H1 (cell line): ENCODE measurements at regions not wholly inside any gene's neighbourhood (a gene's known extent, or its start where the extent isn't known, plus 50 kb on each side); places are given as distances from the start of the nearest gene placed in this dataset.

Experiments
- CTCF ChIA-PET: fragments of 300-600 bp; sonication (Branson Sonifier 250); formaldehyde crosslinking; loops from one replicate; lab custom pipeline; 2021; ENCODE audit not compliant: partially characterized antibody; lab: Charles Lee
- POLR2A ChIA-PET: fragments of 300-600 bp; sonication (Branson Sonifier 250); formaldehyde crosslinking; loops from one replicate; lab custom pipeline; 2021; ENCODE audit warnings: inconsistent platforms; ENCODE audit not compliant: partially characterized antibody; lab: Charles Lee
- DNase-seq, 2 experiments: peaks; one replicate each; pipeline versions ENCODE4 v3.0.0 to v3.0.0-alpha.2; 2010 to 2022; ENCODE audit warnings: low spot score in 2 of 2, low read depth in 1 of 2, mixed read lengths in 1 of 2
- FAIRE-seq: peaks from 2 replicates; lab custom pipeline; 2011; peaks lifted over from hg19 to GRCh38; lab: Jason Lieb, UNC
- H2AFZ ChIP-seq: 2 replicates; pipeline ENCODE4 v1.8.1; 2012; ENCODE audit warnings: low read length, inconsistent platforms
- H2AK5ac ChIP-seq: 2 replicates; pipeline ENCODE4 v1.6.1; 2013; ENCODE audit warnings: low read depth, low read length
- H2BK120ac ChIP-seq: replicated peaks from 2 replicates; pipeline ENCODE3; 2013; ENCODE audit warnings: low read depth, low read length, inconsistent platforms
- H2BK12ac ChIP-seq: 2 replicates; pipeline ENCODE4 v1.6.1; 2013; ENCODE audit warnings: low read depth, low read length
- H2BK15ac ChIP-seq: 2 replicates; pipeline ENCODE4 v1.6.1; 2013; ENCODE audit warnings: low read length
- H2BK20ac ChIP-seq: 2 replicates; pipeline ENCODE4 v1.6.1; 2013; ENCODE audit warnings: low read length
- H2BK5ac ChIP-seq: 2 replicates; pipeline ENCODE4 v1.6.1; 2013; ENCODE audit warnings: low read depth, low read length
- H3K14ac ChIP-seq: 2 replicates; pipeline ENCODE4 v1.6.1; 2013; ENCODE audit warnings: inconsistent platforms; ENCODE audit not compliant: insufficient read length
- H3K18ac ChIP-seq: 2 replicates; pipeline ENCODE4 v1.6.1; 2013; ENCODE audit warnings: low read length; ENCODE audit errors: extremely low read depth
- H3K23ac ChIP-seq: 2 replicates; pipeline ENCODE4 v1.6.1; 2013; ENCODE audit warnings: inconsistent platforms; ENCODE audit not compliant: insufficient read length
- H3K23me2 ChIP-seq: 2 replicates; pipeline ENCODE4 v1.6.1; 2013; ENCODE audit warnings: low read depth, low read length
- H3K27ac ChIP-seq: 2 replicates; pipeline ENCODE4 v1.6.1; 2011; ENCODE audit warnings: low read depth, low read length, inconsistent platforms
- H3K27me3 ChIP-seq, 4 experiments: replicated peaks in 1 of 4; 1 replicate in 1 of 4; 2 replicates in 3 of 4; pipeline versions ENCODE4 v1.6.1 to v1.8.1; 2011 to 2013; ENCODE audit warnings: low read length in 3 of 4, mild to moderate bottlenecking in 3 of 4, inconsistent platforms in 2 of 4, mixed read lengths in 2 of 4, moderate library complexity in 1 of 4; ENCODE audit not compliant: control insufficient read depth in 3 of 4, insufficient read depth in 3 of 4; ENCODE audit errors: extremely low read depth in 1 of 4
- H3K36me3 ChIP-seq, 4 experiments: 2 replicates each; pipeline versions ENCODE4 v1.6.1 to v1.8.1; 2011 to 2013; ENCODE audit warnings: mild to moderate bottlenecking in 4 of 4, low read length in 3 of 4, moderate library complexity in 2 of 4, control low read depth in 1 of 4, inconsistent platforms in 1 of 4; ENCODE audit not compliant: insufficient read depth in 4 of 4, control insufficient read depth in 2 of 4
- H3K4ac ChIP-seq: replicated peaks from 2 replicates; pipeline ENCODE3; 2013; ENCODE audit warnings: low read length, low read depth, mixed read lengths, inconsistent platforms; ENCODE audit not compliant: insufficient read length
- H3K4me1 ChIP-seq, 4 experiments: replicated peaks in 1 of 4; 1 replicate in 1 of 4; 2 replicates in 3 of 4; pipeline versions ENCODE4 v1.6.1 to v1.8.1; 2011 to 2013; ENCODE audit warnings: low read length in 3 of 4, inconsistent platforms in 2 of 4, mixed read lengths in 1 of 4; ENCODE audit not compliant: insufficient read depth in 4 of 4, control insufficient read depth in 3 of 4
- H3K4me2 ChIP-seq, 2 experiments: 2 replicates each; pipeline versions ENCODE4 v1.6.1 to v1.8.1; 2011 to 2013; ENCODE audit warnings: low read depth in 2 of 2, low read length in 2 of 2, control low read depth in 1 of 2, inconsistent platforms in 1 of 2, mild to moderate bottlenecking in 1 of 2; ENCODE audit not compliant: insufficient read depth in 1 of 2
- H3K4me3 ChIP-seq, 4 experiments: fragments of 200-600, 300-600 bp in 1 of 4; sonication (generic), shearing (Covaris generic), sonication (Bioruptor Twin) in 1 of 4; 2 replicates each; pipeline versions ENCODE4 v1.5.1 to v1.8.1; 2011 to 2016; ENCODE audit warnings: low read length in 4 of 4, low read depth in 3 of 4, control low read depth in 2 of 4, inconsistent platforms in 2 of 4, mild to moderate bottlenecking in 2 of 4, mixed read lengths in 1 of 4, moderate library complexity in 1 of 4; ENCODE audit not compliant: insufficient read depth in 2 of 4; ENCODE audit errors: extremely low read depth in 1 of 4
- H3K56ac ChIP-seq: replicated peaks from 2 replicates; pipeline ENCODE3; 2013; ENCODE audit warnings: low read depth, mild to moderate bottlenecking, mixed read lengths, low read length, inconsistent platforms; ENCODE audit not compliant: insufficient read length
- H3K79me1 ChIP-seq: 2 replicates; pipeline ENCODE4 v1.6.1; 2013; ENCODE audit warnings: low read depth, low read length, control low read depth
- H3K79me2 ChIP-seq, 2 experiments: 2 replicates each; pipeline versions ENCODE4 v1.6.1 to v1.8.1; 2012 to 2013; ENCODE audit warnings: low read length in 2 of 2, mild to moderate bottlenecking in 2 of 2, inconsistent platforms in 1 of 2; ENCODE audit not compliant: insufficient read depth in 2 of 2, control insufficient read depth in 1 of 2
- H3K9ac ChIP-seq, 4 experiments: replicated peaks in 1 of 4; 1 replicate in 1 of 4; 2 replicates in 3 of 4; pipeline versions ENCODE4 v1.6.1 to v1.8.1; 2011 to 2013; ENCODE audit warnings: low read depth in 3 of 4, low read length in 3 of 4, control low read depth in 2 of 4, mild to moderate bottlenecking in 2 of 4, moderate library complexity in 2 of 4, inconsistent platforms in 1 of 4; ENCODE audit errors: extremely low read depth in 1 of 4
- H3K9me3 ChIP-seq, 2 experiments: 2 replicates each; pipeline versions ENCODE4 v1.6.1 to v1.8.1; 2012 to 2013; ENCODE audit warnings: mild to moderate bottlenecking in 2 of 2, moderate library complexity in 2 of 2, control low read depth in 1 of 2, inconsistent platforms in 1 of 2, low read depth in 1 of 2, low read length in 1 of 2, mixed read lengths in 1 of 2; ENCODE audit not compliant: insufficient read depth in 2 of 2
- H4K20me1 ChIP-seq, 2 experiments: replicated peaks in 1 of 2; 2 replicates each; pipeline versions ENCODE3 to v1.8.1; 2011 to 2013; ENCODE audit warnings: inconsistent platforms in 2 of 2, low read length in 2 of 2, mild to moderate bottlenecking in 1 of 2; ENCODE audit not compliant: insufficient read depth in 2 of 2, control insufficient read depth in 1 of 2
- H4K5ac ChIP-seq: 2 replicates; pipeline ENCODE4 v1.6.1; 2013; ENCODE audit warnings: low read length, low read depth, mixed read lengths, inconsistent platforms; ENCODE audit not compliant: insufficient read length
- H4K8ac ChIP-seq: 2 replicates; pipeline ENCODE4 v1.8.0; 2013; ENCODE audit warnings: mild to moderate bottlenecking, moderate library complexity, low read length, inconsistent platforms; ENCODE audit not compliant: insufficient read depth; ENCODE audit errors: extremely low read depth
- H4K91ac ChIP-seq: replicated peaks from 2 replicates; pipeline ENCODE3; 2013; ENCODE audit warnings: low read length, mixed read lengths, inconsistent platforms; ENCODE audit not compliant: insufficient read length
- CREB1 ChIP-seq: IDR thresholded peaks from 2 replicates; pipeline ENCODE4 v1.6.1; 2012; ENCODE audit warnings: inconsistent platforms
- CTCF ChIP-seq, 3 experiments: IDR thresholded peaks; 1 replicate in 2 of 3; 2 replicates in 1 of 3; pipeline versions ENCODE4 v1.5.1 to v1.6.1; 2011; ENCODE audit warnings: low read length in 3 of 3, mild to moderate bottlenecking in 3 of 3, inconsistent platforms in 2 of 3, low read depth in 1 of 3, moderate library complexity in 1 of 3; ENCODE audit not compliant: insufficient read depth in 1 of 3; ENCODE audit errors: control extremely low read depth in 1 of 3
- JUND ChIP-seq: IDR thresholded peaks from 2 replicates; pipeline ENCODE4 v1.6.1; 2011; ENCODE audit warnings: mild to moderate bottlenecking, improper control_type of control experiment, low read length
- KDM4A ChIP-seq: IDR thresholded peaks from one replicate; pipeline ENCODE4 v1.7.1; 2012; ENCODE audit warnings: low read depth, mild to moderate bottlenecking, moderate library complexity, low read length, inconsistent platforms; ENCODE audit not compliant: severe bottlenecking
- KDM5A ChIP-seq: fragments of 200-600 bp; IDR thresholded peaks from 2 replicates; pipeline ENCODE4 v1.7.1; 2012; ENCODE audit warnings: mild to moderate bottlenecking, low read length, inconsistent platforms, mixed read lengths
- RAD21 ChIP-seq, 2 experiments: IDR thresholded peaks in 1 of 2; conservative IDR thresholded peaks in 1 of 2; 2 replicates each; pipeline ENCODE4 v1.6.1; 2011; ENCODE audit warnings: low read depth in 2 of 2, low read length in 2 of 2, improper control_type of control experiment in 1 of 2, inconsistent platforms in 1 of 2, mild to moderate bottlenecking in 1 of 2, moderate library complexity in 1 of 2
- SAP30 ChIP-seq: fragments of 300-600 bp; sonication (generic); IDR thresholded peaks from 2 replicates; pipeline ENCODE4 v1.7.1; 2012; ENCODE audit warnings: low read length, moderate library complexity, mild to moderate bottlenecking, inconsistent platforms; ENCODE audit not compliant: insufficient read depth, insufficient replicate concordance
- WGBS, 2 experiments: shearing (Covaris generic) in 1 of 2; methylation state at CpG; one replicate each; pipeline versions ENCODE4 v1.1.6 to v1.1.7; 2013 to 2015; ENCODE audit warnings: low lambda C conversion rate in 2 of 2, mixed read lengths in 2 of 2, inconsistent platforms in 1 of 2, low coverage in 1 of 2, missing lambda C conversion rate in 1 of 2; ENCODE audit not compliant: insufficient replicate concordance in 2 of 2, insufficient coverage in 1 of 2, insufficient read length in 1 of 2; ENCODE audit errors: extremely low coverage in 1 of 2, missing lambda C conversion rate in 1 of 2; 5-methylcytosine and 5-hydroxymethylcytosine counted together

GRCh38 chr19:5397804-5398692, 57.2 kb upstream of the ZNRF4 start:
- ChIA-PET CTCF (interaction anchor here (1.1 to 2.3 kb wide), 6 partner anchors 9 to 163 kb away, joined by 3 to 13 read pairs (median 5); no protein-coding TSS in a partner anchor), POLR2A (interaction anchor here (0.6 to 1.2 kb wide), 2 partner anchors 8 to 52 kb away, joined by 3 to 5 read pairs; no protein-coding TSS in a partner anchor)
- 27% methylated on average over 17 of the region's 18 CpGs; no CpG with 5 or more reads in 1 of the 2 experiments for WGBS, 2 experiments
- Histone ChIP-seq H3K56ac (no peak overlapping the region), H2AFZ (no peak overlapping the region), H3K9ac (no peak overlapping the region; a peak in 1 of 7 replicates), H3K23me2 (0 out of 2 replicates have a peak, but pooled peaks cover 2% of the 10 kb centered on the region), H2BK15ac (no peak overlapping the region), H4K5ac (no peak overlapping the region), H3K79me1 (no peaks in the 10 kb centered on the region; the same call in 1 of the 2 replicates), H3K4me1 (peaks cover 0 to 28% (median 6%) of the 10 kb centered on the region in 4 experiments; a peak in 5 of 7 replicates), H2BK20ac (no peak overlapping the region), H3K14ac (no peak overlapping the region), H3K23ac (no peak overlapping the region), H2BK120ac (no peak overlapping the region), H2BK5ac (no peak overlapping the region), H3K18ac (no peak overlapping the region), H3K4ac (no peak overlapping the region), H3K4me3 (peak overlapping the region in 2 of 4 experiments; percentile 23 to 37; a peak in 3 of 8 replicates), H3K27ac (no peak overlapping the region), H3K27me3 (no peaks in the 10 kb centered on the region; a peak in 1 of 7 replicates), H2BK12ac (no peak overlapping the region), H3K79me2 (no peaks in the 10 kb centered on the region), H4K20me1 (peaks cover 0 to 4% of the 10 kb centered on the region in 2 experiments), H3K9me3 (no peaks in the 10 kb centered on the region), H4K91ac (no peak overlapping the region), H2AK5ac (no peak overlapping the region), H3K4me2 (peak overlapping the region; percentile 32 to 56), H3K36me3 (no peaks in the 10 kb centered on the region), H4K8ac (no peak overlapping the region)
- peak; percentile 13 to 68 for DNase-seq
- FAIRE-seq = peak; percentile 55
- TF ChIP-seq KDM4A = no peak
- TF ChIP-seq RAD21 (IDR thresholded peaks at IDR 0.05 in 1 of 2, conservative IDR thresholded peaks at IDR 0.05 in 1 of 2; ENCODE audit: low read depth in 2 of 2, low read length in 2 of 2) = no peak
- no peak for TF ChIP-seq CREB1
- peak in 1 of 3 experiments; percentile 18; a peak in 1 of 4 replicates for TF ChIP-seq CTCF (IDR thresholded peaks at IDR 0.05; ENCODE audit: control extremely low read depth in 1 of 3, insufficient read depth in 1 of 3, low read depth in 1 of 3, low read length in 3 of 3)
- TF ChIP-seq SAP30 = peak; percentile 52
- TF ChIP-seq KDM5A = no peak
- TF ChIP-seq JUND = no peak
